PFSK-1 (cell line): ENCODE measurements at regions not wholly inside any gene's neighbourhood (a gene's known extent, or its start where the extent isn't known, plus 50 kb on each side); places are given as distances from the start of the nearest gene placed in this dataset.

Experiments
- FOXP2 ChIP-seq: optimal IDR thresholded peaks from 2 replicates; pipeline ENCODE3; 2011; ENCODE audit warnings: borderline replicate concordance, control low read depth, inconsistent platforms; ENCODE audit not compliant: insufficient read depth; ENCODE audit errors: extremely low read length, extremely low read depth
- POLR2AphosphoS5 ChIP-seq: IDR thresholded peaks from 2 replicates; pipeline ENCODE4 v1.6.1; 2012; ENCODE audit warnings: low read depth, mild to moderate bottlenecking, control low read depth, low read length, moderate library complexity
- REST ChIP-seq, 2 experiments: IDR thresholded peaks; 2 replicates each; pipeline versions ENCODE4 v1.6.1 to v1.8.0; 2011 to 2012; ENCODE audit warnings: low read depth in 2 of 2, low read length in 2 of 2, control low read depth in 1 of 2, inconsistent platforms in 1 of 2, mild to moderate bottlenecking in 1 of 2, moderate library complexity in 1 of 2; ENCODE audit not compliant: insufficient read depth in 1 of 2
- SIN3A ChIP-seq: IDR thresholded peaks from 2 replicates; pipeline ENCODE4 v1.6.1; 2012; ENCODE audit warnings: mild to moderate bottlenecking, low read length, moderate library complexity, borderline replicate concordance; ENCODE audit not compliant: insufficient read depth
- TAF1 ChIP-seq: IDR thresholded peaks from 2 replicates; pipeline ENCODE4 v1.6.1; 2012; ENCODE audit warnings: low read length, control low read depth, borderline replicate concordance; ENCODE audit not compliant: insufficient read depth

GRCh38 chrX:39595977-39596376 lies 501.8 kb downstream of the BCOR start:
- TF ChIP-seq POLR2AphosphoS5 (no peak), SIN3A (no peak), REST (IDR thresholded peaks at IDR 0.05; ENCODE audit: insufficient read depth in 1 of 2, low read depth in 2 of 2, low read length in 2 of 2) (no peak), FOXP2 (no peak), TAF1 (no peak)
